Transverse colon (tissue), 4 donors: ENCODE measurements at regions not wholly inside any gene's neighbourhood (a gene's known extent, or its start where the extent isn't known, plus 50 kb on each side); places are given as distances from the start of the nearest gene placed in this dataset.

Source experiments
- DNase-seq: peaks from one replicate; pipeline ENCODE4 v3.0.0-alpha.2; 2019
- H3K27ac ChIP-seq, 4 donors: fragments of 200-600 bp; sonication (generic); 2 replicates each; pipeline ENCODE4 v1.5.1; 2016 to 2018; ENCODE audit warnings: inconsistent platforms in 4 of 4
- H3K27me3 ChIP-seq: fragments of 200-600 bp; sonication (generic); 2 replicates; pipeline ENCODE4 v1.5.1; 2017; ENCODE audit warnings: inconsistent platforms
- H3K36me3 ChIP-seq, 4 donors: fragments of 200-600 bp; sonication (generic); 2 replicates each; pipeline ENCODE4 v1.5.1; 2017 to 2019; ENCODE audit warnings: inconsistent platforms in 4 of 4
- H3K4me1 ChIP-seq, 4 donors: fragments of 200-600 bp; sonication (generic); 2 replicates each; pipeline ENCODE4 v1.5.1; 2017 to 2020; ENCODE audit warnings: inconsistent platforms in 4 of 4
- H3K4me3 ChIP-seq, 4 donors: fragments of 200-600 bp; sonication (generic); 1 replicate in 1 of 4; 2 replicates in 3 of 4; pipeline versions ENCODE4 v1.5.1 to v1.6.1; 2017 to 2019; ENCODE audit warnings: inconsistent platforms in 4 of 4
- H3K9me3 ChIP-seq, 2 donors: fragments of 200-600 bp; sonication (generic); 2 replicates each; pipeline ENCODE4 v1.5.1; 2017 to 2019; ENCODE audit warnings: inconsistent platforms in 2 of 2
- EP300 ChIP-seq: sonication (generic); formaldehyde crosslinking; IDR thresholded peaks from one replicate; pipeline ENCODE4 v1.6.1; 2017; ENCODE audit warnings: antibody characterized with exemption, low read depth
- POLR2A ChIP-seq: fragments of 450-650 bp; IDR thresholded peaks from one replicate; pipeline ENCODE4 v1.6.1; 2016; ENCODE audit warnings: antibody characterized with exemption, mild to moderate bottlenecking, moderate library complexity
- POLR2AphosphoS5 ChIP-seq, 3 donors: sonication (generic); formaldehyde crosslinking; IDR thresholded peaks; one replicate each; pipeline ENCODE4 v1.6.1; 2016; ENCODE audit warnings: antibody characterized with exemption in 3 of 3
- WGBS, 2 donors: methylation state at CpG; one replicate each; pipeline ENCODE4 v1.1.5; 2018; ENCODE audit warnings: low coverage in 1 of 2; 5-methylcytosine and 5-hydroxymethylcytosine counted together
- in situ Hi-C, 4 donors: fragments of 200-750 bp; cut with MboI; loops; one replicate each; pipeline versions ENCODE4 v1.15.0 to v1.15.1; 2017; ENCODE audit warnings: low sequenced_read_pairs in 3 of 4, low pct_ligation_motif_present in 1 of 4, low pct_unique_long_range_greater_than_20kb in 1 of 4
- intact Hi-C: fragments of 100-400 bp; cut with DNase I; formaldehyde crosslinking; loops from one replicate; pipeline ENCODE4 v1.15.1; 2023; ENCODE audit warnings: low total_unique reads
- TF ChIP-seq, protein P1 (sequence below), 5 experiments: fragments of 200-600 bp in 3 of 5; fragments of 450-650 bp in 2 of 5; sonication (generic) in 3 of 5; IDR thresholded peaks; 1 replicate in 2 of 5; 2 replicates in 3 of 5; pipeline ENCODE4 v1.5.1; 2016 to 2017; ENCODE audit warnings: antibody characterized with exemption in 5 of 5, inconsistent platforms in 3 of 5, mild to moderate bottlenecking in 2 of 5, moderate library complexity in 1 of 5

DNA sequence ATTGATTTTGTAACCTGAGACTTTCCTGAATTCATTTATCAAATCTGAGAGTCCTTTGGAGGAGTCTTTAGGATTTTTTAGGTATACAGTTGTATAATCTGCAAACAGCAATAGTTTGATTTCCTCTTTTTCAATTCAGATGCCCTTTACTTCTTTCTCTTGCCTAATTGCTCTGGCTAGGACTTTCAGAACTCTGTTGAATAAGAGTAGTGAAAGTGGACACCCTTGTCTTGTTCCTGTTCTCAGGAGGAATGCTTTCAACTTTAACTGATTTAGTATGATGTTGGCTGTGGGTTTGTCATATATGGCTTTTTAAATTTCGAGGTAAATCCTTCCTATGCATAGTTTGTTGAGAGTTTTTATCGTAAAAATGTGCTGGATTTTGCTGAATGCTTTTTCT, 227.4 kb downstream of the CSNK2A3 start:
- no peak overlapping the region for H3K27ac ChIP-seq
- no peak for TF ChIP-seq EP300
- no peak for TF ChIP-seq POLR2AphosphoS5 (IDR thresholded peaks at IDR 0.05)
- 72% methylated on average over 2 of the region's 2 CpGs; no CpG with 5 or more reads in 1 of the 2 donors for WGBS, 2 donors

DNA sequence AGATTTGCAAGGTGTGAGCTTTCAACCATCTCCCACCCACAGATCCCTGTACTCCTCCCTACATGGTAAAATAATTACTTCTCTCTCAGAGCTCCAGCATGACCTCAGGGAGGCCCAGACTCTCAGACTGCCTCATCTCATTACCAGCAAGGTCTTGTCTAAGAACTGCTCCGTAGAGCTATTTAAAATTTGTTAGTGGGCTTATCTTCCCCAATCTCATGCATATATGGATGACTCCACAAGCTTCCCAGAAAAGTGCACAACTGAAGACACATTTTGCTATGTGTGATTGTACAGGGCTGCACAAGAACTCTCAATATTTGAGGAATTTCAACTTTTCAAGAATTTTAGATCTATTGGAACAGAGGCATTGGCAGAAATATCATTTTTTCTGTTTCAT, 230.3 kb downstream of the CSNK2A3 start:
- intact Hi-C loops (no loop called here), in situ Hi-C loops (no loop called here)
- no peaks in the 10 kb centered on the region for H3K27me3 ChIP-seq
- no peak overlapping the region for H3K4me3 ChIP-seq
- H3K9me3 ChIP-seq, result no peaks in the 10 kb centered on the region
- H3K27ac ChIP-seq, result no peak overlapping the region
- H3K36me3 ChIP-seq, result no peaks in the 10 kb centered on the region
- no peak for DNase-seq
- 92% methylated on average over 1 of the region's 1 CpG; no CpG with 5 or more reads in 1 of the 2 donors for WGBS, 2 donors
- H3K4me1 ChIP-seq, result no peaks in the 10 kb centered on the region
- TF ChIP-seq EP300 (no peak), POLR2A (no peak), POLR2AphosphoS5 (IDR thresholded peaks at IDR 0.05) (no peak)
- TF ChIP-seq, protein P1, sequence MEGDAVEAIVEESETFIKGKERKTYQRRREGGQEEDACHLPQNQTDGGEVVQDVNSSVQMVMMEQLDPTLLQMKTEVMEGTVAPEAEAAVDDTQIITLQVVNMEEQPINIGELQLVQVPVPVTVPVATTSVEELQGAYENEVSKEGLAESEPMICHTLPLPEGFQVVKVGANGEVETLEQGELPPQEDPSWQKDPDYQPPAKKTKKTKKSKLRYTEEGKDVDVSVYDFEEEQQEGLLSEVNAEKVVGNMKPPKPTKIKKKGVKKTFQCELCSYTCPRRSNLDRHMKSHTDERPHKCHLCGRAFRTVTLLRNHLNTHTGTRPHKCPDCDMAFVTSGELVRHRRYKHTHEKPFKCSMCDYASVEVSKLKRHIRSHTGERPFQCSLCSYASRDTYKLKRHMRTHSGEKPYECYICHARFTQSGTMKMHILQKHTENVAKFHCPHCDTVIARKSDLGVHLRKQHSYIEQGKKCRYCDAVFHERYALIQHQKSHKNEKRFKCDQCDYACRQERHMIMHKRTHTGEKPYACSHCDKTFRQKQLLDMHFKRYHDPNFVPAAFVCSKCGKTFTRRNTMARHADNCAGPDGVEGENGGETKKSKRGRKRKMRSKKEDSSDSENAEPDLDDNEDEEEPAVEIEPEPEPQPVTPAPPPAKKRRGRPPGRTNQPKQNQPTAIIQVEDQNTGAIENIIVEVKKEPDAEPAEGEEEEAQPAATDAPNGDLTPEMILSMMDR (IDR thresholded peaks at IDR 0.05), result no peak

More for the DNA sequence above, 227.4 kb downstream of the CSNK2A3 start:
- intact Hi-C loops (no loop called here), in situ Hi-C loops (no loop called here)
- DNase-seq, result no peak
- no peaks in the 10 kb centered on the region for H3K36me3 ChIP-seq
- no peaks in the 10 kb centered on the region for H3K4me1 ChIP-seq
- no peaks in the 10 kb centered on the region for H3K9me3 ChIP-seq
- H3K27me3 ChIP-seq, result no peaks in the 10 kb centered on the region
- no peak overlapping the region for H3K4me3 ChIP-seq

DNA sequence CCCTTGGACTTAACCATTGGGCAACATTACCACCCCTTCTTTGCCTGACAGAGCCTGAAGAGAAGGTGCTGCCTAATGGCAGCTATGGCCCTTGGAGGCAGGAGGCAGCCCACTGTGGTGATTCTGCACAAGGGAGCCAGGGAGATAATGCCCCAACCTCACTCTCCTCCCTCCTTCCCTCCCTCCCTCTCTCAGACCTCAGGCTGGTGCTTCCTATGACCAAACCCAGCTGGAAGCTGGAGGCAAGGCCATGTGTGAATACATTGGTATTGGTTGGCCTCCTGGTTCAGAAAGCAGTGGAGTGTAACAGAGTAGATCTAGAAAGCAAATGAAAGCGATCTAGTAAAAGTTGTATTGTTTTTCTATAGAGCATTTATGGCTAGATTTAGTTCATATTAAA, 233.1 kb downstream of the CSNK2A3 start:
- in situ Hi-C loops, result no loop called here
- H3K27ac ChIP-seq, result no peak overlapping the region
- 71 to 91% methylated on average over 1 of the region's 1 CpG for WGBS, 2 donors
- H3K36me3 ChIP-seq, result no peaks in the 10 kb centered on the region
- no peaks in the 10 kb centered on the region for H3K9me3 ChIP-seq
- DNase-seq, result no peak
- intact Hi-C loops, result no loop called here
- TF ChIP-seq EP300 (no peak), POLR2AphosphoS5 (IDR thresholded peaks at IDR 0.05) (no peak), POLR2A (no peak)
- TF ChIP-seq, protein P1 (IDR thresholded peaks at IDR 0.05), result no peak
- H3K4me1 ChIP-seq, result no peaks in the 10 kb centered on the region
- H3K27me3 ChIP-seq, result no peaks in the 10 kb centered on the region
- no peak overlapping the region for H3K4me3 ChIP-seq

DNA sequence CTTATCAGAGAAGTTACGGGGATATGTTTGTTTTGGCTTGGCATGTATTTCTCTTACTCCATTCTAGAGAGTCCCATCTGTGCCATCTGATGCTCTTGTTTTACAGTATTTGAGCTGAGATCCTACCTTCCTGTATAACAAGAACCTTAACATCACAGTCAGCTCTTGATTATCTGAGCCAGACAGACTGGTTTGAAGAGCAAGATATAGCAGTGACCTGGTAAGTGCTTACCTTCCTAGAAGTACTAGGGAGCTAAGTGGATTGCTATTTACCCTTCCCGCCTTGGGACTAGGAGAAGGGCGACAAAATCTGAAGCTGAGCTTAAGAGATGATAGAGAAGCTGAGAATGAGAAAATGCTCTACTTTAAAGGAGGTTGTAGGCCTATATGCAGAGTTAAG, 235.3 kb downstream of the CSNK2A3 start:
- Histone ChIP-seq H3K36me3 (no peaks in the 10 kb centered on the region), H3K9me3 (no peaks in the 10 kb centered on the region), H3K4me1 (no peaks in the 10 kb centered on the region), H3K27ac (no peak overlapping the region), H3K27me3 (no peaks in the 10 kb centered on the region), H3K4me3 (no peak overlapping the region)
- 78 to 81% methylated on average over 3 of the region's 3 CpGs for WGBS, 2 donors
- intact Hi-C loops (no loop called here), in situ Hi-C loops (no loop called here)
- DNase-seq, result no peak
- no peak for TF ChIP-seq POLR2AphosphoS5 (IDR thresholded peaks at IDR 0.05)
- no peak for TF ChIP-seq EP300
- TF ChIP-seq, protein P1 (IDR thresholded peaks at IDR 0.05), result no peak
- no peak for TF ChIP-seq POLR2A

DNA sequence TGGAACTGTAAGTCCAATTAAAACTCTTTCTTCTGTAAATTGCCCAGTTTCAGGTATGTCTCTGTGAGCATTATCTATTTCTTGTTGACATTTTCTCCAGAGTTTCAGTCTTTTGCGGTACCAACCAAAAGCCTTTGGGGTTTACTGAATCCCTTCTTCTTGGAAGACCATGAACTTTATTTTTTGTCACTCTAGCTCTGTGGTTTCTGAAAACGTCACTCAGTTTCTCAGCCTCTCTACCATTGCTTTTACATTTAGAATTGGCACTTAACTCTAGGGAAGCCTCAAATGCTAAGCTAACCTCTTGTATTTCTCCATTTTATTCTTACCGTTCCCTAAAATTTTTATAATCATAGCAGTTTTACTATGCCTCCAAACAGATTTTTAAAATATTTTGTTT, 237.6 kb downstream of the CSNK2A3 start:
- WGBS, 2 donors, result 77 to 85% methylated on average over 3 of the region's 3 CpGs
- in situ Hi-C loops (no loop called here), intact Hi-C loops (no loop called here)
- Histone ChIP-seq H3K27ac (no peak overlapping the region), H3K4me3 (no peak overlapping the region), H3K4me1 (no peaks in the 10 kb centered on the region), H3K9me3 (no peaks in the 10 kb centered on the region), H3K36me3 (no peaks in the 10 kb centered on the region), H3K27me3 (no peaks in the 10 kb centered on the region)
- TF ChIP-seq EP300, result no peak
- TF ChIP-seq POLR2A, result no peak
- TF ChIP-seq, protein P1 (IDR thresholded peaks at IDR 0.05), result no peak
- TF ChIP-seq POLR2AphosphoS5 (IDR thresholded peaks at IDR 0.05), result no peak
- DNase-seq, result no peak
